ENCODE measurements at regions not wholly inside any gene's neighbourhood (a gene's known extent, or its start where the extent isn't known, plus 50 kb on each side); places are given as distances from the start of the nearest gene placed in this dataset.
"Not testable (repeated sequence)": the region's sequence is repeated elsewhere in the genome, so short reads cannot be mapped to it uniquely, and the experiment has no call there.

- TF ChIP-seq CTCF, POLR2A (IDR thresholded peaks at IDR 0.05): not testable (repeated sequence)
Measured at GRCh38 chr2:113379621-113380020, 57.9 kb upstream of the ZNG1B start.
